GM12892 (cell line): ENCODE measurements at regions not wholly inside any gene's neighbourhood (a gene's known extent, or its start where the extent isn't known, plus 50 kb on each side); places are given as distances from the start of the nearest gene placed in this dataset.

Experiments
- POLR2A ChIP-seq: IDR thresholded peaks from 2 replicates; pipeline ENCODE4 v1.6.1; 2011; ENCODE audit warnings: low read depth, low read length, control low read depth
- POLR2AphosphoS5 ChIP-seq: IDR thresholded peaks from 2 replicates; pipeline ENCODE4 v1.6.1; 2011; ENCODE audit warnings: low read depth, low read length, control low read depth
- TAF1 ChIP-seq: IDR thresholded peaks from 2 replicates; pipeline ENCODE4 v1.6.1; 2011; ENCODE audit warnings: low read depth, mild to moderate bottlenecking, control low read depth, low read length, borderline replicate concordance

- no peak for TF ChIP-seq POLR2A
- TF ChIP-seq TAF1, result no peak
- TF ChIP-seq POLR2AphosphoS5, result no peak
These were observed 105.6 kb upstream of the PEG3 start for GRCh38 chr19:56946159-56946558.
